Sigmoid colon (tissue), 6 donors: ENCODE measurements at regions not wholly inside any gene's neighbourhood (a gene's known extent, or its start where the extent isn't known, plus 50 kb on each side); places are given as distances from the start of the nearest gene placed in this dataset.

ENCODE experiments used
- DNase-seq: peaks from one replicate; pipeline ENCODE4 v3.0.0-alpha.2; 2019
- H3K27ac ChIP-seq, 4 donors: fragments of 200-600 bp; sonication (generic); one replicate each; pipeline ENCODE4 v1.5.1; 2016 to 2019; ENCODE audit warnings: mild to moderate bottlenecking in 1 of 4
- H3K27me3 ChIP-seq, 3 donors: fragments of 200-600 bp; sonication (generic); one replicate each; pipeline ENCODE4 v1.5.1; 2019; ENCODE audit warnings: mild to moderate bottlenecking in 1 of 3
- H3K36me3 ChIP-seq, 4 donors: fragments of 200-600 bp; sonication (generic); one replicate each; pipeline ENCODE4 v1.5.1; 2016 to 2019
- H3K4me1 ChIP-seq, 4 donors: fragments of 200-600 bp; sonication (generic); one replicate each; pipeline ENCODE4 v1.5.1; 2017 to 2019
- H3K4me3 ChIP-seq, 4 donors: fragments of 200-600 bp; sonication (generic); one replicate each; pipeline ENCODE4 v1.5.1; 2017 to 2019; ENCODE audit warnings: mild to moderate bottlenecking in 2 of 4, moderate library complexity in 1 of 4
- H3K9me3 ChIP-seq, 4 donors: fragments of 200-600 bp in 3 of 4; sonication (generic) in 3 of 4; one replicate each; pipeline versions ENCODE4 v1.5.1 to v1.6.1; 2013 to 2019
- CTCF ChIP-seq, 4 experiments: fragments of 450-650 bp in 3 of 4; fragments of 200-600 bp in 1 of 4; IDR thresholded peaks; one replicate each; pipeline ENCODE4 v1.5.1; 2016 to 2019; ENCODE audit warnings: antibody characterized with exemption in 4 of 4, mild to moderate bottlenecking in 3 of 4, moderate library complexity in 2 of 4
- EP300 ChIP-seq, 4 donors: sonication (generic); formaldehyde crosslinking; IDR thresholded peaks; one replicate each; pipeline ENCODE4 v1.6.1; 2017; ENCODE audit warnings: antibody characterized with exemption in 4 of 4
- POLR2A ChIP-seq, 2 donors: fragments of 450-650 bp; IDR thresholded peaks; one replicate each; pipeline ENCODE4 v1.6.1; 2016; ENCODE audit warnings: antibody characterized with exemption in 2 of 2, mild to moderate bottlenecking in 2 of 2, moderate library complexity in 2 of 2
- POLR2AphosphoS5 ChIP-seq, 4 donors: sonication (generic); formaldehyde crosslinking; IDR thresholded peaks; one replicate each; pipeline ENCODE4 v1.6.1; 2017; ENCODE audit warnings: antibody characterized with exemption in 4 of 4
- WGBS, 2 donors: extraction: QIAGEN DNeasy Blood & Tissue Kit; methylation state at CpG; one replicate each; pipeline ENCODE4 v1.1.7; 2013; 5-methylcytosine and 5-hydroxymethylcytosine counted together
- intact Hi-C: fragments of 100-400 bp; cut with DNase I; formaldehyde crosslinking; loops from one replicate; pipeline ENCODE4 v1.15.1; 2023
- donor health status: healthy with polysubstance abuse.
- donor health status: healthy.

- DNase-seq: no peak
- intact Hi-C loops: no loop called here
- Histone ChIP-seq H3K27me3 (no peaks in the 10 kb centered on the region), H3K4me3 (no peak overlapping the region), H3K4me1 (no peaks in the 10 kb centered on the region), H3K36me3 (no peaks in the 10 kb centered on the region), H3K27ac (no peak overlapping the region), H3K9me3 (no peaks in the 10 kb centered on the region)
- TF ChIP-seq EP300 (IDR thresholded peaks at IDR 0.05) (no peak), POLR2AphosphoS5 (IDR thresholded peaks at IDR 0.05) (no peak), POLR2A (IDR thresholded peaks at IDR 0.05) (no peak), CTCF (IDR thresholded peaks at IDR 0.05) (no peak)
- WGBS, 2 donors: 17 to 30% methylated on average over 2 of the region's 2 CpGs
Observed at GRCh38 chr3:116842254-116842957, 132.8 kb downstream of the TUSC7 start.

GRCh38 chr3:116848248-116848829 is 138.8 kb downstream of the TUSC7 start:
- no peak overlapping the region for H3K4me3 ChIP-seq
- H3K27me3 ChIP-seq: no peaks in the 10 kb centered on the region
- H3K9me3 ChIP-seq: no peaks in the 10 kb centered on the region
- intact Hi-C loops: no loop called here
- TF ChIP-seq POLR2A (IDR thresholded peaks at IDR 0.05) (no peak), CTCF (IDR thresholded peaks at IDR 0.05) (no peak), EP300 (IDR thresholded peaks at IDR 0.05) (no peak)
- H3K36me3 ChIP-seq: no peaks in the 10 kb centered on the region
- DNase-seq: no peak
- no peak overlapping the region for H3K27ac ChIP-seq
- 71 to 78% methylated on average over 3 of the region's 3 CpGs for WGBS, 2 donors
- no peaks in the 10 kb centered on the region for H3K4me1 ChIP-seq

- H3K36me3 ChIP-seq: no peaks in the 10 kb centered on the region
- no peaks in the 10 kb centered on the region for H3K4me1 ChIP-seq
- 40 to 64% methylated on average over 3 of the region's 3 CpGs for WGBS, 2 donors
- no peaks in the 10 kb centered on the region for H3K27me3 ChIP-seq
- intact Hi-C loops: no loop called here
- DNase-seq: no peak
- H3K4me3 ChIP-seq: no peak overlapping the region
- no peaks in the 10 kb centered on the region for H3K9me3 ChIP-seq
- TF ChIP-seq EP300 (IDR thresholded peaks at IDR 0.05) (no peak), POLR2A (IDR thresholded peaks at IDR 0.05) (no peak), POLR2AphosphoS5 (IDR thresholded peaks at IDR 0.05) (no peak), CTCF (IDR thresholded peaks at IDR 0.05) (no peak)
- no peak overlapping the region for H3K27ac ChIP-seq
Observed at GRCh38 chr3:116849261-116849688, 139.7 kb downstream of the TUSC7 start.

GRCh38 chr3:116852803-116853202 is 143.2 kb downstream of the TUSC7 start:
- Histone ChIP-seq H3K27me3 (no peaks in the 10 kb centered on the region), H3K36me3 (no peaks in the 10 kb centered on the region), H3K4me1 (no peaks in the 10 kb centered on the region), H3K9me3 (no peaks in the 10 kb centered on the region), H3K27ac (no peak overlapping the region), H3K4me3 (no peak overlapping the region)
- TF ChIP-seq CTCF (IDR thresholded peaks at IDR 0.05) (no peak), EP300 (IDR thresholded peaks at IDR 0.05) (no peak), POLR2A (IDR thresholded peaks at IDR 0.05) (no peak), POLR2AphosphoS5 (IDR thresholded peaks at IDR 0.05) (no peak)
- intact Hi-C loops: loop anchor here (10.0 kb wide), 1 partner anchor 212 kb away; no protein-coding TSS in a partner anchor
- WGBS, 2 donors: 80 to 84% methylated on average over 5 of the region's 5 CpGs
- DNase-seq: no peak
